COLO829 (cell line): ENCODE measurements at regions not wholly inside any gene's neighbourhood (a gene's known extent, or its start where the extent isn't known, plus 50 kb on each side); places are given as distances from the start of the nearest gene placed in this dataset.

Experiments
- DNase-seq: peaks from one replicate; pipeline ENCODE4 v3.0.0; 2012; ENCODE audit warnings: low spot score

- no peak for DNase-seq
Measured at GRCh38 chr6:167515873-167516507, 191.1 kb downstream of the TTLL2 start.

- no peak for DNase-seq
Measured at GRCh38 chr6:167517254-167517916, 192.5 kb downstream of the TTLL2 start.

- no peak for DNase-seq
Measured at GRCh38 chr6:167523426-167523825, 198.5 kb downstream of the TTLL2 start.

- no peak for DNase-seq
Measured at GRCh38 chr6:167524261-167525111, 199.6 kb downstream of the TTLL2 start.

GRCh38 chr6:167525774-167526173, 200.9 kb downstream of the TTLL2 start:
- no peak for DNase-seq

- no peak for DNase-seq
Measured at GRCh38 chr6:167526465-167527368, 201.8 kb downstream of the TTLL2 start.

- DNase-seq, result no peak
Measured at GRCh38 chr6:167528239-167528638, 203.4 kb downstream of the TTLL2 start.

- no peak for DNase-seq
Measured at GRCh38 chr6:167528976-167529375, 204.1 kb downstream of the TTLL2 start.

- DNase-seq, result no peak
Measured at GRCh38 chr6:167529444-167530335, 204.8 kb downstream of the TTLL2 start.

- DNase-seq, result no peak
Measured at GRCh38 chr6:167530951-167531350, 206.1 kb downstream of the TTLL2 start.

- peak; percentile 61 for DNase-seq
Measured at GRCh38 chr6:167532410-167533288, 207.8 kb downstream of the TTLL2 start.

GRCh38 chr6:167533851-167534250, 209.0 kb downstream of the TTLL2 start:
- DNase-seq, result no peak

- DNase-seq, result no peak
Measured at GRCh38 chr6:167537816-167538215, 212.9 kb downstream of the TTLL2 start.

GRCh38 chr6:167538746-167539145, 213.9 kb downstream of the TTLL2 start:
- no peak for DNase-seq

GRCh38 chr6:167540796-167541195, 215.9 kb downstream of the TTLL2 start:
- no peak for DNase-seq

GRCh38 chr6:167541544-167541943, 216.7 kb downstream of the TTLL2 start:
- no peak for DNase-seq

GRCh38 chr6:167543602-167544497, 219.0 kb downstream of the TTLL2 start:
- no peak for DNase-seq

GRCh38 chr6:167546611-167547327, 221.9 kb downstream of the TTLL2 start:
- no peak for DNase-seq
